Mesenchymal stem cell (in vitro differentiated cells and primary cell): ENCODE measurements at regions not wholly inside any gene's neighbourhood (a gene's known extent, or its start where the extent isn't known, plus 50 kb on each side); places are given as distances from the start of the nearest gene placed in this dataset.

Source experiments
- DNase-seq: peaks from one replicate; pipeline ENCODE4 v3.0.0-alpha.2; 2013
- H2AFZ ChIP-seq: one replicate; pipeline ENCODE4 v1.6.1; 2013; ENCODE audit warnings: low read depth, mild to moderate bottlenecking, control low read depth, inconsistent platforms, low read length, moderate library complexity
- H2AK5ac ChIP-seq: 2 replicates; pipeline ENCODE4 v1.6.1; 2013; ENCODE audit warnings: low read length, moderate library complexity, mild to moderate bottlenecking, inconsistent platforms; ENCODE audit not compliant: severe bottlenecking
- H2BK120ac ChIP-seq: one replicate; pipeline ENCODE4 v1.6.1; 2013; ENCODE audit warnings: low read depth, mild to moderate bottlenecking, inconsistent platforms, low read length, moderate library complexity
- H2BK12ac ChIP-seq, 2 experiments: one replicate each; pipeline ENCODE4 v1.6.1; 2013; ENCODE audit warnings: inconsistent platforms in 2 of 2, low read length in 2 of 2, mild to moderate bottlenecking in 2 of 2, moderate library complexity in 2 of 2, control low read depth in 1 of 2
- H2BK15ac ChIP-seq: one replicate; pipeline ENCODE4 v1.6.1; 2013; ENCODE audit warnings: mild to moderate bottlenecking, low read depth, inconsistent platforms; ENCODE audit not compliant: poor library complexity, severe bottlenecking
- H2BK5ac ChIP-seq: 2 replicates; pipeline ENCODE4 v1.6.1; 2013; ENCODE audit warnings: low read depth, mild to moderate bottlenecking, low read length, control low read depth, inconsistent platforms; ENCODE audit not compliant: poor library complexity, severe bottlenecking
- H3K14ac ChIP-seq, 2 experiments: one replicate each; pipeline ENCODE4 v1.6.1; 2013; ENCODE audit warnings: inconsistent platforms in 2 of 2, low read length in 2 of 2, control low read depth in 1 of 2, mild to moderate bottlenecking in 1 of 2, moderate library complexity in 1 of 2
- H3K18ac ChIP-seq, 2 experiments: one replicate each; pipeline ENCODE4 v1.6.1; 2013; ENCODE audit warnings: inconsistent platforms in 2 of 2, low read length in 2 of 2, control low read depth in 1 of 2, low read depth in 1 of 2, mild to moderate bottlenecking in 1 of 2
- H3K23ac ChIP-seq, 2 experiments: one replicate each; pipeline ENCODE4 v1.6.1; 2013; ENCODE audit warnings: inconsistent platforms in 2 of 2, low read length in 2 of 2, mild to moderate bottlenecking in 2 of 2, moderate library complexity in 2 of 2, control low read depth in 1 of 2
- H3K27ac ChIP-seq: 2 replicates; pipeline ENCODE4 v1.5.1; 2013; ENCODE audit warnings: mild to moderate bottlenecking, moderate library complexity, low read length, control low read depth, inconsistent platforms; ENCODE audit not compliant: poor library complexity, severe bottlenecking
- H3K27me3 ChIP-seq, 2 experiments: 2 replicates each; pipeline versions ENCODE4 v1.6.1 to v1.7.0; 2013; ENCODE audit warnings: low read length in 2 of 2, mild to moderate bottlenecking in 2 of 2, moderate library complexity in 2 of 2, control low read depth in 1 of 2, inconsistent platforms in 1 of 2; ENCODE audit not compliant: control insufficient read depth in 1 of 2, insufficient read depth in 1 of 2
- H3K36me3 ChIP-seq, 2 experiments: 2 replicates each; pipeline versions ENCODE4 v1.6.1 to v1.7.0; 2013; ENCODE audit warnings: low read length in 2 of 2, control low read depth in 1 of 2, inconsistent platforms in 1 of 2, low read depth in 1 of 2, mild to moderate bottlenecking in 1 of 2; ENCODE audit not compliant: insufficient read depth in 2 of 2, control insufficient read depth in 1 of 2
- H3K4ac ChIP-seq, 2 experiments: one replicate each; pipeline ENCODE4 v1.6.1; 2013; ENCODE audit warnings: inconsistent platforms in 2 of 2, low read length in 2 of 2, mild to moderate bottlenecking in 2 of 2, moderate library complexity in 2 of 2, control low read depth in 1 of 2, low read depth in 1 of 2
- H3K4me1 ChIP-seq: 2 replicates; pipeline ENCODE4 v1.6.1; 2013; ENCODE audit warnings: low read depth, low read length, control low read depth; ENCODE audit not compliant: control insufficient read depth, insufficient read depth
- H3K4me2 ChIP-seq: 2 replicates; pipeline ENCODE4 v1.6.1; 2013; ENCODE audit warnings: low read length, mild to moderate bottlenecking, inconsistent platforms; ENCODE audit not compliant: poor library complexity, severe bottlenecking
- H3K4me3 ChIP-seq, 2 experiments: 2 replicates each; pipeline versions ENCODE4 v1.5.1 to v1.7.0; 2013; ENCODE audit warnings: low read length in 2 of 2, mild to moderate bottlenecking in 2 of 2, control low read depth in 1 of 2, low read depth in 1 of 2; ENCODE audit not compliant: insufficient read depth in 1 of 2
- H3K79me1 ChIP-seq: replicated peaks from 2 replicates; pipeline ENCODE4 v1.6.1; 2013; ENCODE audit warnings: mild to moderate bottlenecking, control low read depth, low read length, inconsistent platforms; ENCODE audit not compliant: poor library complexity, severe bottlenecking
- H3K9ac ChIP-seq: 2 replicates; pipeline ENCODE4 v1.7.0; 2013; ENCODE audit warnings: mild to moderate bottlenecking, low read length, moderate library complexity
- H3K9me3 ChIP-seq: 2 replicates; pipeline ENCODE4 v1.7.0; 2013; ENCODE audit warnings: mild to moderate bottlenecking, low read length; ENCODE audit not compliant: control insufficient read depth
- H4K8ac ChIP-seq: one replicate; pipeline ENCODE4 v1.6.1; 2013; ENCODE audit warnings: inconsistent platforms, mild to moderate bottlenecking, low read length, moderate library complexity
- H4K91ac ChIP-seq: one replicate; pipeline ENCODE4 v1.6.1; 2013; ENCODE audit warnings: mild to moderate bottlenecking, low read length, inconsistent platforms
- WGBS: methylation state at CpG from one replicate; pipeline ENCODE4 v1.1.7; 2013; ENCODE audit warnings: mixed read lengths; 5-methylcytosine and 5-hydroxymethylcytosine counted together

DNA sequence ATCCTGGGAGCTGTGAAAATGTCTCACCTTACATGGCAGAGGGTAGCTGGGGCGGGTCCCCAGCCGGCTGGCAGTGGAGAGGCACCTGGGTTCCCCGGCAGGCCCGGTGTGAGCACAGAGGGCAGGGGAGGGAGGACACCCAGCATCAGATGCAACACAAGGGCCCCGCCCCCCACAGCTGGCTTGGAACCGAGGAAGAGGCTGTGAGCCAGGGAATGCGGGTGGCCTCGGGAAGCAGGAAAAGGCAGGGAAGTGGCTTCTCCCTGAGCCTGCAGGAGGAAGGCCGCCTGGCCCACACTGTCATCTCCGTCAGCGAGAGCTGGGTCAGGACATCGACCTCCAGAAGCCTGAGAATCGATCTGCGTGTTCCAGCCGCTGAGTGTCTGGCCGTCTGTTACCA is 87.3 kb downstream of the SIK1 start:
- Histone ChIP-seq H3K23ac (no peak overlapping the region), H3K27ac (no peak overlapping the region), H4K91ac (peak overlapping the region; percentile 81), H3K79me1 (no peaks in the 10 kb centered on the region), H3K4me2 (no peak overlapping the region), H2BK12ac (peak overlapping the region; percentile 3 to 88), H3K18ac (peak overlapping the region in 1 of 2 experiments; percentile 95), H4K8ac (no peak overlapping the region), H3K4me1 (peaks cover 40% of the 10 kb centered on the region), H3K9me3 (no peaks in the 10 kb centered on the region), H3K36me3 (no peaks in the 10 kb centered on the region), H3K4me3 (no peak overlapping the region), H2AFZ (no peak overlapping the region), H2BK15ac (peak overlapping the region; percentile 29), H2BK120ac (peak overlapping the region; percentile 24), H3K14ac (peak overlapping the region in 1 of 2 experiments; percentile 5), H2BK5ac (no peak overlapping the region), H2AK5ac (peak overlapping the region; percentile 8), H3K27me3 (peaks cover 0 to 4% of the 10 kb centered on the region in 2 experiments), H3K9ac (no peak overlapping the region), H3K4ac (peak overlapping the region in 1 of 2 experiments; percentile 46)
- DNase-seq, result no peak
- 92% methylated on average over 16 of the region's 16 CpGs for whole genome bisulfite sequencing

- Histone ChIP-seq H3K4me1 (peaks cover 44% of the 10 kb centered on the region), H2BK5ac (no peak overlapping the region), H3K14ac (no peak overlapping the region), H4K8ac (no peak overlapping the region), H2BK12ac (no peak overlapping the region), H2AFZ (no peak overlapping the region), H2BK120ac (no peak overlapping the region), H4K91ac (no peak overlapping the region), H3K23ac (no peak overlapping the region), H3K9me3 (no peaks in the 10 kb centered on the region), H3K4me2 (no peak overlapping the region), H3K9ac (no peak overlapping the region), H3K18ac (no peak overlapping the region), H2AK5ac (no peak overlapping the region), H3K36me3 (no peaks in the 10 kb centered on the region), H3K27me3 (peaks cover 0 to 4% of the 10 kb centered on the region in 2 experiments), H2BK15ac (no peak overlapping the region), H3K79me1 (no peaks in the 10 kb centered on the region), H3K4ac (no peak overlapping the region), H3K27ac (no peak overlapping the region), H3K4me3 (no peak overlapping the region)
- 78% methylated on average over 5 of the region's 5 CpGs for WGBS
- DNase-seq, result no peak
These were observed 88.0 kb downstream of the SIK1 start for GRCh38 chr21:43338951-43339350.

DNA sequence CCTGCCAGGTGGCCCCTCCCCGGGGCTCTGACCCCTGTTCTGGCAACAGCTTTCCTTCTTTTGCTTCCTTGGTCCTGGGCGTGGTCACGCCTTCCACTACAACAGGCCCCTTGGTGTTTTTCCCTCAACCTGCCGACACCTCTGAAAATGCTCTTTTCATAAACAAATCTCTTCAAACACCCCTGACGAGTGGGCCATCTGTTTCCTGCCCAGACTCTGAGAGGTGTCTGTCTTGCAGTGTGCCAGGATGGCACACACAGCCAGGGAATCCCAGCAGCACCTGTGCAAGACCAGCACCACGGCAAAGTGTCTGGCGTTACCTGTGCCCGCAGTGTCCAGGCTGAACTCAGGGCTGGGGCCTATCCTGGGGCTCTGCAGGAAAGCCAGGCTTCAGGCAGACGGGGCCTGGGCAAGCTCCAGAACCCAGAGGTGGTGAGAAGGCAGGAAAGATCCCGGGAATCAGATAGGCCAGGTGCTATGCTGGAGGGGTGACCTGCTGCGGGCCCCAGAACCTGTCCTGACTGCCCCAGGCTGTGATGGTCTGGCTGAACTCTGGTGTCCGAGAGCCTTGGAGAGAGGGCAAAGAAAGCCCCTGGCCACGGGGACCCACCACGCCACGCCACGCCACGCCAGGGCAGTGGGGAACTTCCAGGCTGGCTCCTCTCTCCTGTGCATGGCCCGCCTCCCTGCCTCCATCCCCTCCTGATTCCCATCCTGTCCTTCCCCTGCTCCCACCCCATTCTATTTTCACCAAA is 88.9 kb downstream of the SIK1 start:
- 87% methylated on average over 18 of the region's 18 CpGs for WGBS

DNA sequence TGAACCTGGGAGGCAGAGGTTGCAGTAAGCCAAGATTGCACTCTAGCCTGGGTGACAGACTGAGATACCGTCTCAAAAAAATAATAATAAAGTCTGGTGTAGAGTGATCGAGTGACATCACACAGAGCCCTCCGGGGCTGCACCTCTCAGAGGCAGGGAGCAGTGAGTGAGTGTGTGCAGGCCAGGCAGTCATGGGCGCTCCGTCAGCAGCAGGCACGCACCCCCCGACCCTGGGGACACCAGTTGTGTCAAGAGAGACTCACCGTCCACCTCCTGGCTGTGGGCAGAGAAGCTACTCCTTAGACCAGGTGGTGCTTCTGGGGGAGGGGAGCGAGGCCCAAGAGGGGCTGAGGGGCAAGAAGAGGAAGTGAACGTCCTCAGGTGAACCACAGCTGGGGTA is 91.8 kb downstream of the SIK1 start:
- Histone ChIP-seq H2BK120ac (no peak overlapping the region), H3K18ac (peak overlapping the region in 1 of 2 experiments; percentile 43), H2BK5ac (no peak overlapping the region), H2BK12ac (peak overlapping the region; percentile 20 to 60), H2AK5ac (no peak overlapping the region), H3K4ac (no peak overlapping the region), H4K91ac (peak overlapping the region; percentile 19), H2AFZ (no peak overlapping the region), H3K36me3 (no peaks in the 10 kb centered on the region), H3K27me3 (peaks cover 0 to 3% of the 10 kb centered on the region in 2 experiments), H2BK15ac (peak overlapping the region; percentile 26), H3K4me2 (no peak overlapping the region), H3K23ac (no peak overlapping the region), H3K79me1 (no peaks in the 10 kb centered on the region), H3K9me3 (no peaks in the 10 kb centered on the region), H4K8ac (no peak overlapping the region), H3K27ac (no peak overlapping the region), H3K9ac (no peak overlapping the region), H3K4me3 (no peak overlapping the region), H3K4me1 (peaks cover 36% of the 10 kb centered on the region), H3K14ac (no peak overlapping the region)
- WGBS, result 96% methylated on average over 10 of the region's 10 CpGs
- DNase-seq, result no peak

More for the DNA sequence above, 88.9 kb downstream of the SIK1 start:
- no peak overlapping the region for H3K4me3 ChIP-seq
- H3K79me1 ChIP-seq, result no peaks in the 10 kb centered on the region
- H3K9ac ChIP-seq, result no peak overlapping the region
- H2AFZ ChIP-seq, result no peak overlapping the region
- H2BK15ac ChIP-seq, result peak overlapping the region; percentile 87
- H3K27ac ChIP-seq, result no peak overlapping the region
- no peak overlapping the region for H2BK5ac ChIP-seq
- H3K18ac ChIP-seq, result no peak overlapping the region
- no peak overlapping the region for H3K4me2 ChIP-seq
- H3K9me3 ChIP-seq, result no peaks in the 10 kb centered on the region
- no peak for DNase-seq
- H4K91ac ChIP-seq, result no peak overlapping the region
- H3K4ac ChIP-seq, result no peak overlapping the region
- no peak overlapping the region for H2BK12ac ChIP-seq
- H3K27me3 ChIP-seq, result peaks cover 0 to 1% of the 10 kb centered on the region in 2 experiments
- no peak overlapping the region for H3K14ac ChIP-seq
- no peak overlapping the region for H2BK120ac ChIP-seq
- H2AK5ac ChIP-seq, result no peak overlapping the region
- no peak overlapping the region for H3K23ac ChIP-seq
- H3K4me1 ChIP-seq, result peaks cover 46% of the 10 kb centered on the region
- H3K36me3 ChIP-seq, result no peaks in the 10 kb centered on the region
- no peak overlapping the region for H4K8ac ChIP-seq
